H9 (cell line): ENCODE measurements at regions not wholly inside any gene's neighbourhood (a gene's known extent, or its start where the extent isn't known, plus 50 kb on each side); places are given as distances from the start of the nearest gene placed in this dataset.

Experiments used
- DNase-seq: peaks from one replicate; pipeline ENCODE4 v3.0.0-alpha.2; 2017
- H2AFZ ChIP-seq: one replicate; pipeline ENCODE4 v1.6.1; 2013; ENCODE audit warnings: mild to moderate bottlenecking, low read length, control low read depth, moderate library complexity
- H2AK5ac ChIP-seq: 2 replicates; pipeline ENCODE4 v1.6.1; 2013; ENCODE audit warnings: low read length, control low read depth, mixed read lengths; ENCODE audit not compliant: insufficient read length
- H2BK120ac ChIP-seq: one replicate; pipeline ENCODE4 v1.6.1; 2013; ENCODE audit warnings: low read depth, mild to moderate bottlenecking, low read length, control low read depth, inconsistent platforms; ENCODE audit not compliant: poor library complexity, severe bottlenecking
- H2BK12ac ChIP-seq: 2 replicates; pipeline ENCODE4 v1.6.1; 2013; ENCODE audit warnings: low read length, control low read depth, mixed read lengths, low read depth; ENCODE audit not compliant: insufficient read length
- H2BK15ac ChIP-seq: 2 replicates; pipeline ENCODE4 v1.6.1; 2013; ENCODE audit warnings: low read depth, low read length, control low read depth
- H2BK20ac ChIP-seq: one replicate; pipeline ENCODE4 v1.6.1; 2013; ENCODE audit warnings: low read depth, mild to moderate bottlenecking, low read length, control low read depth, inconsistent platforms; ENCODE audit not compliant: poor library complexity, severe bottlenecking
- H2BK5ac ChIP-seq: 2 replicates; pipeline ENCODE4 v1.6.1; 2013; ENCODE audit warnings: low read length, control low read depth, mixed read lengths; ENCODE audit not compliant: insufficient read length
- H3K14ac ChIP-seq: 2 replicates; pipeline ENCODE4 v1.6.1; 2013; ENCODE audit warnings: low read length, control low read depth; ENCODE audit not compliant: insufficient read depth
- H3K18ac ChIP-seq: 2 replicates; pipeline ENCODE4 v1.6.1; 2013; ENCODE audit warnings: low read depth, mild to moderate bottlenecking, mixed read lengths, low read length, control low read depth; ENCODE audit not compliant: insufficient read length
- H3K23ac ChIP-seq: 2 replicates; pipeline ENCODE4 v1.6.1; 2013; ENCODE audit warnings: low read length, control low read depth, mixed read lengths, low read depth; ENCODE audit not compliant: insufficient read length
- H3K23me2 ChIP-seq: 2 replicates; pipeline ENCODE4 v1.6.1; 2013; ENCODE audit warnings: low read depth, mild to moderate bottlenecking, mixed read lengths, low read length, control low read depth; ENCODE audit not compliant: insufficient read length, poor library complexity, severe bottlenecking
- H3K27ac ChIP-seq: 2 replicates; pipeline ENCODE4 v1.5.1; 2013; ENCODE audit warnings: low read length, control low read depth, mixed read lengths, low read depth; ENCODE audit not compliant: insufficient read length
- H3K27me3 ChIP-seq: 2 replicates; pipeline ENCODE4 v1.6.1; 2013; ENCODE audit warnings: low read length, control low read depth, inconsistent platforms; ENCODE audit not compliant: insufficient read depth
- H3K4ac ChIP-seq: 2 replicates; pipeline ENCODE4 v1.6.1; 2013; ENCODE audit warnings: low read depth, mild to moderate bottlenecking, control low read depth, inconsistent platforms, low read length, moderate library complexity
- H3K4me1 ChIP-seq: 2 replicates; pipeline ENCODE4 v1.6.1; 2013; ENCODE audit warnings: low read length, control low read depth, inconsistent platforms; ENCODE audit not compliant: insufficient read depth
- H3K4me2 ChIP-seq: 2 replicates; pipeline ENCODE4 v1.6.1; 2013; ENCODE audit warnings: low read length, control low read depth, mixed read lengths; ENCODE audit not compliant: insufficient read length, insufficient read depth
- H3K56ac ChIP-seq: 2 replicates; pipeline ENCODE4 v1.6.1; 2013; ENCODE audit warnings: low read depth, mild to moderate bottlenecking, mixed read lengths, low read length, control low read depth; ENCODE audit not compliant: insufficient read length
- H3K79me1 ChIP-seq: 2 replicates; pipeline ENCODE4 v1.6.1; 2013; ENCODE audit warnings: low read depth, mild to moderate bottlenecking, moderate library complexity, low read length, control low read depth, inconsistent platforms; ENCODE audit not compliant: insufficient read depth, poor library complexity, severe bottlenecking
- H3K79me2 ChIP-seq: 2 replicates; pipeline ENCODE4 v1.6.1; 2013; ENCODE audit warnings: low read length, control low read depth, inconsistent platforms; ENCODE audit not compliant: insufficient read depth
- H3K9ac ChIP-seq: 2 replicates; pipeline ENCODE4 v1.6.1; 2013; ENCODE audit warnings: low read length, control low read depth, mixed read lengths; ENCODE audit not compliant: insufficient read length; ENCODE audit errors: extremely low read depth
- H3K9me3 ChIP-seq: one replicate; pipeline ENCODE4 v1.6.1; 2013; ENCODE audit warnings: low read depth, low read length, inconsistent platforms; ENCODE audit not compliant: control insufficient read depth
- H3T11ph ChIP-seq: one replicate; pipeline ENCODE4 v1.6.1; 2013; ENCODE audit warnings: mild to moderate bottlenecking, low read length, control low read depth, inconsistent platforms
- H4K20me1 ChIP-seq: one replicate; pipeline ENCODE4 v1.6.1; 2013; ENCODE audit not compliant: control insufficient read depth, insufficient read length, insufficient read depth
- H4K5ac ChIP-seq: 2 replicates; pipeline ENCODE4 v1.6.1; 2013; ENCODE audit warnings: low read depth, mild to moderate bottlenecking, mixed read lengths, low read length, control low read depth; ENCODE audit not compliant: insufficient read length
- H4K8ac ChIP-seq: replicated peaks from 2 replicates; pipeline ENCODE4 v1.6.1; 2013; ENCODE audit warnings: low read length, control low read depth, mixed read lengths, low read depth; ENCODE audit not compliant: insufficient read length
- H4K91ac ChIP-seq: 2 replicates; pipeline ENCODE4 v1.6.1; 2013; ENCODE audit warnings: low read depth, mild to moderate bottlenecking, moderate library complexity, mixed read lengths, low read length, control low read depth; ENCODE audit not compliant: insufficient read length
- H3K27ac Mint-ChIP-seq, 3 experiments: 2 replicates in 2 of 3; 3 replicates in 1 of 3; pipeline ENCODE4 v1.8.0; 2020 to 2021; ENCODE audit warnings: mixed read lengths in 3 of 3, mild to moderate bottlenecking in 1 of 3, moderate library complexity in 1 of 3
- H3K27me3 Mint-ChIP-seq: 2 replicates; pipeline ENCODE4 v1.8.0; 2021; ENCODE audit warnings: low read depth, mild to moderate bottlenecking, moderate library complexity, mixed read lengths
- H3K36me3 Mint-ChIP-seq, 3 experiments: 2 replicates in 2 of 3; 3 replicates in 1 of 3; pipeline ENCODE4 v1.8.0; 2020 to 2021; ENCODE audit warnings: low read depth in 3 of 3, mixed read lengths in 3 of 3; ENCODE audit not compliant: insufficient read depth in 1 of 3
- H3K4me1 Mint-ChIP-seq, 2 experiments: 2 replicates each; pipeline ENCODE4 v1.8.0; 2020; ENCODE audit warnings: mixed read lengths in 2 of 2
- H3K4me3 Mint-ChIP-seq, 2 experiments: 2 replicates in 1 of 2; 3 replicates in 1 of 2; pipeline ENCODE4 v1.8.0; 2020 to 2021; ENCODE audit warnings: mild to moderate bottlenecking in 2 of 2, mixed read lengths in 2 of 2, moderate library complexity in 1 of 2
- H3K9me3 Mint-ChIP-seq, 2 experiments: 2 replicates in 1 of 2; 3 replicates in 1 of 2; pipeline ENCODE4 v1.8.0; 2020; ENCODE audit warnings: mild to moderate bottlenecking in 2 of 2, mixed read lengths in 2 of 2, moderate library complexity in 1 of 2
- CTCF ChIP-seq: fragments of 200-600 bp; sonication (generic); conservative IDR thresholded peaks from 3 replicates; pipeline ENCODE4 v1.8.0; 2021; ENCODE audit warnings: antibody characterized with exemption, mild to moderate bottlenecking
- WGBS: extraction: QIAGEN DNeasy Blood & Tissue Kit; methylation state at CpG from one replicate; pipeline ENCODE4 v1.1.7; 2013; ENCODE audit warnings: missing lambda C conversion rate, low lambda C conversion rate, mixed read lengths; ENCODE audit not compliant: insufficient read length; ENCODE audit errors: extremely low coverage; 5-methylcytosine and 5-hydroxymethylcytosine counted together

- DNase-seq = no peak
- no peak overlapping the region for H2AK5ac ChIP-seq
- no peaks in the 10 kb centered on the region for H3K9me3 ChIP-seq
- no peak overlapping the region for H2AFZ ChIP-seq
- H3K27me3 ChIP-seq = no peaks in the 10 kb centered on the region
- H3K4me1 ChIP-seq = no peaks in the 10 kb centered on the region
- H3K4me2 ChIP-seq = no peak overlapping the region
- WGBS = no CpG with 5 or more reads among the region's 29 CpGs
- no peak overlapping the region for H2BK20ac ChIP-seq
- H3K14ac ChIP-seq = no peak overlapping the region; the same call in 1 of the 2 replicates
- no peak for TF ChIP-seq CTCF
- Mint-ChIP-seq H3K27ac (peak overlapping the region in 1 of 3 experiments; percentile 49; a peak in 1 of 7 replicates), H3K4me3 (no peak overlapping the region), H3K4me1 (peaks cover 0 to 7% of the 10 kb centered on the region in 2 experiments; a peak in 2 of 4 replicates), H3K9me3 (peaks cover 7 to 17% of the 10 kb centered on the region in 2 experiments; a peak in 4 of 5 replicates), H3K27me3 (peaks cover 34% of the 10 kb centered on the region), H3K36me3 (peaks cover 0 to 4% (median 2%) of the 10 kb centered on the region in 3 experiments; a peak in 3 of 7 replicates)
- no peak overlapping the region for H2BK5ac ChIP-seq
- H3K9ac ChIP-seq = no peak overlapping the region
- no peak overlapping the region for H4K5ac ChIP-seq
- H3K23ac ChIP-seq = no peak overlapping the region
- H3K23me2 ChIP-seq = no peaks in the 10 kb centered on the region
- H3K27ac ChIP-seq = no peak overlapping the region
- H3K79me1 ChIP-seq = no peaks in the 10 kb centered on the region
- H3K18ac ChIP-seq = no peak overlapping the region
- no peak overlapping the region for H2BK120ac ChIP-seq
- H4K91ac ChIP-seq = no peak overlapping the region
- H3T11ph ChIP-seq = no peak overlapping the region
- no peak overlapping the region for H3K4ac ChIP-seq
- H2BK12ac ChIP-seq = no peak overlapping the region
- no peak overlapping the region for H2BK15ac ChIP-seq
- no peaks in the 10 kb centered on the region for H4K20me1 ChIP-seq
- no peak overlapping the region for H3K56ac ChIP-seq
- H4K8ac ChIP-seq = no peak overlapping the region
- no peaks in the 10 kb centered on the region for H3K79me2 ChIP-seq
Measured at GRCh38 chr22:44571566-44572413, 73.8 kb upstream of the RTL6 start.
